ENCODE measurements at regions not wholly inside any gene's neighbourhood (a gene's known extent, or its start where the extent isn't known, plus 50 kb on each side); places are given as distances from the start of the nearest gene placed in this dataset.
"Not testable (repeated sequence)": the region's sequence is repeated elsewhere in the genome, so short reads cannot be mapped to it uniquely, and the experiment has no call there.

GRCh38 chrX:138255373-138255772 lies 456.1 kb downstream of the FGF13 start:
- H3K27ac ChIP-seq (ENCODE audit: low read depth in 2 of 2, low read length in 2 of 2): no peak overlapping the region
- DNase-seq: no peak
- TF ChIP-seq, protein P1, sequence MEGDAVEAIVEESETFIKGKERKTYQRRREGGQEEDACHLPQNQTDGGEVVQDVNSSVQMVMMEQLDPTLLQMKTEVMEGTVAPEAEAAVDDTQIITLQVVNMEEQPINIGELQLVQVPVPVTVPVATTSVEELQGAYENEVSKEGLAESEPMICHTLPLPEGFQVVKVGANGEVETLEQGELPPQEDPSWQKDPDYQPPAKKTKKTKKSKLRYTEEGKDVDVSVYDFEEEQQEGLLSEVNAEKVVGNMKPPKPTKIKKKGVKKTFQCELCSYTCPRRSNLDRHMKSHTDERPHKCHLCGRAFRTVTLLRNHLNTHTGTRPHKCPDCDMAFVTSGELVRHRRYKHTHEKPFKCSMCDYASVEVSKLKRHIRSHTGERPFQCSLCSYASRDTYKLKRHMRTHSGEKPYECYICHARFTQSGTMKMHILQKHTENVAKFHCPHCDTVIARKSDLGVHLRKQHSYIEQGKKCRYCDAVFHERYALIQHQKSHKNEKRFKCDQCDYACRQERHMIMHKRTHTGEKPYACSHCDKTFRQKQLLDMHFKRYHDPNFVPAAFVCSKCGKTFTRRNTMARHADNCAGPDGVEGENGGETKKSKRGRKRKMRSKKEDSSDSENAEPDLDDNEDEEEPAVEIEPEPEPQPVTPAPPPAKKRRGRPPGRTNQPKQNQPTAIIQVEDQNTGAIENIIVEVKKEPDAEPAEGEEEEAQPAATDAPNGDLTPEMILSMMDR (IDR thresholded peaks at IDR 0.05; ENCODE audit: borderline replicate concordance, extremely low read depth, insufficient read depth): no peak
- no peak for FAIRE-seq
- no peak overlapping the region for H3K4me3 ChIP-seq (ENCODE audit: low read length in 3 of 3)
- H3K27me3 ChIP-seq (ENCODE audit: control insufficient read depth, insufficient read depth, low read length): no peaks in the 10 kb centered on the region
- H3K36me3 ChIP-seq (ENCODE audit: control insufficient read depth in 2 of 3, insufficient read depth in 3 of 3, low read length in 3 of 3): no peaks in the 10 kb centered on the region
- no peak overlapping the region for H3K9ac ChIP-seq (ENCODE audit: low read length in 3 of 3)
- no peaks in the 10 kb centered on the region for H3K4me1 ChIP-seq (ENCODE audit: control insufficient read depth in 2 of 3, insufficient read depth in 2 of 3, low read depth in 1 of 3, low read length in 3 of 3)
- H3K9me3 ChIP-seq (ENCODE audit: control insufficient read depth in 2 of 3, insufficient read depth in 1 of 3, low read length in 3 of 3): no peaks in the 10 kb centered on the region
- intact Hi-C loops (cut with DNase I): no loop called here

DNA sequence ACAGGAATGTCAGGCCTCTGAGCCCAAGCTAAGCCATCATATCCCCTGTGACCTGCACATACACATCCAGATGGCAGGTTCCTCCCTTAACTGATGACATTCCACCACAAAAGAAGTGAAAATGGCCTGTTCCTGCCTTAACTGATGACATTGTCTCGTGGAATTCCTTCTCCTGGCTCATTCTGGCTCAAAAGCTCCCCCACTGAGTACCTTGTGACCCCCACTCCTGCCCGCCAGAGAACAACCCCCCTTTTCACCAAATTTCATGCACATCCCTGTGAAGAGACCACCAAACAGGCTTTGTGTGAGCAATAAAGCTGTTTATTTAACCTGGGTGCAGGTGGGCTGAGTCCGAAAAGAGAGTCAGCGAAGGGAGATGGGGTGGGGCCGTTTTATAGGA lies 447.4 kb downstream of the FGF13 start:
- FAIRE-seq; H3K4me1 ChIP-seq (ENCODE audit: control insufficient read depth in 2 of 3, insufficient read depth in 2 of 3, low read depth in 1 of 3, low read length in 3 of 3); H3K36me3 ChIP-seq (ENCODE audit: control insufficient read depth in 2 of 3, insufficient read depth in 3 of 3, low read length in 3 of 3); H3K9me3 ChIP-seq (ENCODE audit: control insufficient read depth in 2 of 3, insufficient read depth in 1 of 3, low read length in 3 of 3); H3K27me3 ChIP-seq (ENCODE audit: control insufficient read depth, insufficient read depth, low read length); intact Hi-C loops (cut with DNase I); H3K4me3 ChIP-seq (ENCODE audit: low read length in 3 of 3); H3K9ac ChIP-seq (ENCODE audit: low read length in 3 of 3); H3K27ac ChIP-seq (ENCODE audit: low read depth in 2 of 2, low read length in 2 of 2); DNase-seq: not testable (repeated sequence)

DNA sequence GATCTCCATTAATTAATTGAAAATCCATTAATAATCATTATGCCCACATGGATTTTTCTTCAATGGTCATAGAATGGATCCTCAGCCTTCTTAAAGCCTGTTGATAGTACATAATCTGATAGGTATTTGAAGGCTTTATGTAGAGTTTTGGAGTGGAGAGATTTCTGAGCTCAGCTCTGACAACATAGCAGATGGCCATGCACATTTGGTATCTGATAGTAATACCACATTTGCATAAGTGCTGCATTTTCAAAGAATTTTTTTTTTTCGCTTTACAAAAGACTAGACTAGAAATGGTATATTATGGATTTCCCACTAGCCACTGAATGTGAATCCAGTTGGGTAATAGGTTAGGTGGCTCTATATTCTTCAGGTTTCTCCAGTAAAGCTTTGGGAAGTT lies 440.6 kb downstream of the FGF13 start:
- no peak overlapping the region for H3K9ac ChIP-seq (ENCODE audit: low read length in 3 of 3)
- H3K4me3 ChIP-seq (ENCODE audit: low read length in 3 of 3): no peak overlapping the region
- H3K36me3 ChIP-seq (ENCODE audit: control insufficient read depth in 2 of 3, insufficient read depth in 3 of 3, low read length in 3 of 3): no peaks in the 10 kb centered on the region
- H3K9me3 ChIP-seq (ENCODE audit: control insufficient read depth in 2 of 3, insufficient read depth in 1 of 3, low read length in 3 of 3): no peaks in the 10 kb centered on the region
- no peak for FAIRE-seq
- intact Hi-C loops (cut with DNase I): no loop called here
- no peaks in the 10 kb centered on the region for H3K4me1 ChIP-seq (ENCODE audit: control insufficient read depth in 2 of 3, insufficient read depth in 2 of 3, low read depth in 1 of 3, low read length in 3 of 3)
- DNase-seq: no peak
- H3K27me3 ChIP-seq (ENCODE audit: control insufficient read depth, insufficient read depth, low read length): no peaks in the 10 kb centered on the region
- no peak overlapping the region for H3K27ac ChIP-seq (ENCODE audit: low read depth in 2 of 2, low read length in 2 of 2)
- TF ChIP-seq, protein P1 (IDR thresholded peaks at IDR 0.05; ENCODE audit: borderline replicate concordance, extremely low read depth, insufficient read depth): no peak

GRCh38 chrX:138282598-138283150 lies 428.8 kb downstream of the FGF13 start:
- H3K27me3 ChIP-seq (ENCODE audit: control insufficient read depth, insufficient read depth, low read length); H3K4me1 ChIP-seq (ENCODE audit: control insufficient read depth in 2 of 3, insufficient read depth in 2 of 3, low read depth in 1 of 3, low read length in 3 of 3); H3K36me3 ChIP-seq (ENCODE audit: control insufficient read depth in 2 of 3, insufficient read depth in 3 of 3, low read length in 3 of 3); intact Hi-C loops (cut with DNase I); H3K27ac ChIP-seq (ENCODE audit: low read depth in 2 of 2, low read length in 2 of 2); H3K4me3 ChIP-seq (ENCODE audit: low read length in 3 of 3); FAIRE-seq; H3K9me3 ChIP-seq (ENCODE audit: control insufficient read depth in 2 of 3, insufficient read depth in 1 of 3, low read length in 3 of 3); H3K9ac ChIP-seq (ENCODE audit: low read length in 3 of 3): not testable (repeated sequence)
- DNase-seq: peak in 1 of 5 donors; percentile 68
